GM18502 (cell line): ENCODE measurements at regions not wholly inside any gene's neighbourhood (a gene's known extent, or its start where the extent isn't known, plus 50 kb on each side); places are given as distances from the start of the nearest gene placed in this dataset.
"Not testable (repeated sequence)": the region's sequence is repeated elsewhere in the genome, so short reads cannot be mapped to it uniquely, and the experiment has no call there.

Experiments used
- ATAC-seq: cut with Tn5 transposase; IDR thresholded peaks from one replicate; pipeline ENCODE4 v1.9.1; 2021; ENCODE audit warnings: mild to moderate bottlenecking; ENCODE audit not compliant: unreplicated experiment, poor library complexity

GRCh38 chr12:131245564-131246355, 292.1 kb downstream of the ADGRD1 start:
- ATAC-seq, result no peak

- ATAC-seq, result not testable (repeated sequence)
Measured at GRCh38 chr12:131247026-131247725, 293.5 kb downstream of the ADGRD1 start.

- ATAC-seq, result not testable (repeated sequence)
Measured at GRCh38 chr12:131247875-131248274, 294.2 kb downstream of the ADGRD1 start.

- ATAC-seq, result no peak
Measured at GRCh38 chr12:131249246-131250027, 295.7 kb downstream of the ADGRD1 start.

GRCh38 chr12:131250028-131250950, 296.6 kb downstream of the ADGRD1 start:
- no peak for ATAC-seq

- ATAC-seq, result no peak
Measured at GRCh38 chr12:131250951-131251315, 297.2 kb downstream of the ADGRD1 start.

- ATAC-seq, result no peak
Measured at GRCh38 chr12:131251336-131252101, 297.8 kb downstream of the ADGRD1 start.

GRCh38 chr12:131253376-131254026, 299.8 kb downstream of the ADGRD1 start:
- ATAC-seq, result no peak

GRCh38 chr12:131254374-131254773, 300.7 kb downstream of the ADGRD1 start:
- no peak for ATAC-seq

- ATAC-seq, result no peak
Measured at GRCh38 chr12:131258398-131258797, 304.7 kb downstream of the ADGRD1 start.

- no peak for ATAC-seq
Measured at GRCh38 chr12:131260251-131260905, 306.7 kb downstream of the ADGRD1 start.

- no peak for ATAC-seq
Measured at GRCh38 chr12:131260954-131261353, 307.2 kb downstream of the ADGRD1 start.

- no peak for ATAC-seq
Measured at GRCh38 chr12:131261906-131262305, 308.2 kb downstream of the ADGRD1 start.

- ATAC-seq, result no peak
Measured at GRCh38 chr12:131263626-131264025, 309.9 kb downstream of the ADGRD1 start.

- ATAC-seq, result no peak
Measured at GRCh38 chr12:131264635-131265034, 310.9 kb downstream of the ADGRD1 start.

- no peak for ATAC-seq
Measured at GRCh38 chr12:131266591-131267467, 313.1 kb downstream of the ADGRD1 start.

- no peak for ATAC-seq
Measured at GRCh38 chr12:131267576-131267975, 313.9 kb downstream of the ADGRD1 start.
